A673 (cell line): ENCODE measurements at regions not wholly inside any gene's neighbourhood (a gene's known extent, or its start where the extent isn't known, plus 50 kb on each side); places are given as distances from the start of the nearest gene placed in this dataset.

ENCODE experiments used
- BruUV-seq: library from RNA; stranded (reverse); fragments of 400-500 nt; replicated peaks from 2 replicates; lab custom pipeline; 2021; lab: Mats Ljungman, UMichigan
- CTCF ChIA-PET: fragments of 300-600 bp; sonication (Branson Sonifier 250); formaldehyde crosslinking; loops from one replicate; lab custom pipeline; 2022; ENCODE audit warnings: antibody characterized with exemption; lab: Charles Lee
- POLR2A ChIA-PET: fragments of 300-600 bp; sonication (Branson Sonifier 250); formaldehyde crosslinking; loops from one replicate; lab custom pipeline; 2022; ENCODE audit warnings: antibody characterized with exemption; ENCODE audit not compliant: low non-redundant PET; lab: Charles Lee
- DNase-seq: peaks from one replicate; pipeline ENCODE4 v3.0.0-alpha.2; 2015; ENCODE audit warnings: low spot score
- H3K27ac ChIP-seq: fragments of 200-600 bp; sonication (generic); 2 replicates; pipeline ENCODE4 v1.5.1; 2016; ENCODE audit warnings: mixed run types, low read depth, mild to moderate bottlenecking, mixed read lengths, antibody characterized with exemption, low read length; ENCODE audit not compliant: poor library complexity, severe bottlenecking
- H3K27me3 ChIP-seq: fragments of 200-600 bp; sonication (generic); replicated peaks from 2 replicates; pipeline ENCODE4 v1.6.1; 2017; ENCODE audit warnings: mixed run types, low read depth, mild to moderate bottlenecking, mixed read lengths, antibody characterized with exemption, low read length; ENCODE audit not compliant: insufficient read depth, poor library complexity
- H3K36me3 ChIP-seq: fragments of 200-600 bp; sonication (generic); 2 replicates; pipeline ENCODE4 v1.6.1; 2016; ENCODE audit warnings: mixed run types, mild to moderate bottlenecking, mixed read lengths, antibody characterized with exemption, low read length; ENCODE audit not compliant: insufficient read depth, poor library complexity, severe bottlenecking
- H3K4me1 ChIP-seq: fragments of 200-600 bp; sonication (generic); 2 replicates; pipeline ENCODE4 v1.6.1; 2017; ENCODE audit warnings: mixed run types, mild to moderate bottlenecking, mixed read lengths, antibody characterized with exemption, low read length; ENCODE audit not compliant: insufficient read depth, poor library complexity, severe bottlenecking
- H3K4me3 ChIP-seq: fragments of 200-600 bp; sonication (generic); 2 replicates; pipeline ENCODE4 v1.5.1; 2016; ENCODE audit warnings: low read depth, mixed run types, mild to moderate bottlenecking, mixed read lengths, low read length; ENCODE audit not compliant: poor library complexity, severe bottlenecking
- H3K9me3 ChIP-seq: fragments of 200-600 bp; sonication (generic); 2 replicates; pipeline ENCODE4 v1.6.1; 2016; ENCODE audit warnings: mixed run types, low read depth, mild to moderate bottlenecking, mixed read lengths, antibody characterized with exemption, low read length; ENCODE audit not compliant: poor library complexity, severe bottlenecking
- EZH2 ChIP-seq: fragments of 200-600 bp; sonication (generic); IDR thresholded peaks from 2 replicates; pipeline ENCODE4 v1.6.1; 2017; ENCODE audit warnings: borderline replicate concordance, low read depth, mild to moderate bottlenecking, mixed read lengths, antibody characterized with exemption, low read length; ENCODE audit not compliant: poor library complexity, severe bottlenecking
- intact Hi-C: fragments of 100-400 bp; cut with micrococcal nuclease; formaldehyde crosslinking; loops from one replicate; pipeline ENCODE4 v1.10.0; 2022; ENCODE audit not compliant: unreplicated experiment
- TF ChIP-seq, protein P1 (sequence below): fragments of 300-800, 200-600 bp; sonication (generic); conservative IDR thresholded peaks from 2 replicates; pipeline ENCODE4 v1.5.1; 2017; ENCODE audit warnings: low read depth, mild to moderate bottlenecking, antibody characterized with exemption, low read length, moderate library complexity, mixed read lengths

DNA sequence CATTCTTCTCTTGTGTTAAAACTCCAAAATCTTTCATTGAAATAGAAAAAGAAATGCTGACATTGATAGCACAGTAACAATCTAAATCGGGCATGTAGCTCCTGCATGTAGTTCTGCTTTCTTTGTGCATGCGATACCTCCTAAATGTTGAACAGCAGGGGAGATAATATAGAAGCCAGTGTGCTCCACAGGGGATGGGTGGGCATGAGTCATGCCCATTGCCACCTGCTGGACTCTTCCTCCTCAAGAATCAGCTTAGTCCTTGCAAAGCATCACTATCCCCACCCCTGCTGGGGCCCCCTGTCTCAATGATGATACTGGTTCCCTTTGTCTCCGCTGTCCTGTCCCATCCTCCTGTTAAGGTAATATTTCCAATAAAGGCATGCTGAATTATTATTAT is 203.0 kb downstream of the RWDD3 start:
- no peak overlapping the region for H3K27ac ChIP-seq

DNA sequence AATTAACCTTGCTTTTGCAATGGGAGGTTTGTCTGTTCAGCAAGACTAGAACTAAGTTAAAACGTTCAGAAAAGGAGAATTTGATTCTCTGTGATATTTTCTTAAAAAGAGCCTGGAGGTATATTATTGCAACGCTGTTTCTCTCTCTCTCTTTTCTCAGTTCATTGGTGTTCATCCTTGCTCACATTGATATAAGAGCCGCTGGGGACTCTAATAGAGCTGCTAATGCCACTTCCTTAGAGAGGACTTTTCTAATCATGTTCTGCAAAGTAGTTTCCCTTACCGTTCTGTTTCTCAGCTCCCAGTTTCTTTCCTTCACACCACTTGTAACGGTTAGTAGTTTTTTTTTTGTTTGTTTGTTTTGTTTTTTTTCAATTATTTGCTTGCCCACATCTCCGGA is 203.8 kb downstream of the RWDD3 start:
- Histone ChIP-seq H3K27ac (no peak overlapping the region), H3K4me1 (no peaks in the 10 kb centered on the region), H3K4me3 (no peak overlapping the region), H3K36me3 (no peaks in the 10 kb centered on the region), H3K9me3 (no peaks in the 10 kb centered on the region), H3K27me3 (peaks cover 41% of the 10 kb centered on the region)
- ChIA-PET CTCF (no interaction called here), POLR2A (no interaction called here)
- intact Hi-C loops: no loop called here
- no TSS peak for BruUV-seq
- TF ChIP-seq, protein P1, sequence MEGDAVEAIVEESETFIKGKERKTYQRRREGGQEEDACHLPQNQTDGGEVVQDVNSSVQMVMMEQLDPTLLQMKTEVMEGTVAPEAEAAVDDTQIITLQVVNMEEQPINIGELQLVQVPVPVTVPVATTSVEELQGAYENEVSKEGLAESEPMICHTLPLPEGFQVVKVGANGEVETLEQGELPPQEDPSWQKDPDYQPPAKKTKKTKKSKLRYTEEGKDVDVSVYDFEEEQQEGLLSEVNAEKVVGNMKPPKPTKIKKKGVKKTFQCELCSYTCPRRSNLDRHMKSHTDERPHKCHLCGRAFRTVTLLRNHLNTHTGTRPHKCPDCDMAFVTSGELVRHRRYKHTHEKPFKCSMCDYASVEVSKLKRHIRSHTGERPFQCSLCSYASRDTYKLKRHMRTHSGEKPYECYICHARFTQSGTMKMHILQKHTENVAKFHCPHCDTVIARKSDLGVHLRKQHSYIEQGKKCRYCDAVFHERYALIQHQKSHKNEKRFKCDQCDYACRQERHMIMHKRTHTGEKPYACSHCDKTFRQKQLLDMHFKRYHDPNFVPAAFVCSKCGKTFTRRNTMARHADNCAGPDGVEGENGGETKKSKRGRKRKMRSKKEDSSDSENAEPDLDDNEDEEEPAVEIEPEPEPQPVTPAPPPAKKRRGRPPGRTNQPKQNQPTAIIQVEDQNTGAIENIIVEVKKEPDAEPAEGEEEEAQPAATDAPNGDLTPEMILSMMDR: no peak
- no peak for DNase-seq

More for the DNA sequence above, 203.0 kb downstream of the RWDD3 start:
- CTCF ChIA-PET: no interaction called here
- TF ChIP-seq, protein P1: no peak
- no peak for TF ChIP-seq EZH2
- POLR2A ChIA-PET: no interaction called here
- Histone ChIP-seq H3K4me1 (no peaks in the 10 kb centered on the region), H3K27me3 (peaks cover 44% of the 10 kb centered on the region), H3K9me3 (no peaks in the 10 kb centered on the region), H3K4me3 (no peak overlapping the region), H3K36me3 (no peaks in the 10 kb centered on the region)
- BruUV-seq: no TSS peak
- peak; percentile 44 for DNase-seq
- intact Hi-C loops: no loop called here

DNA sequence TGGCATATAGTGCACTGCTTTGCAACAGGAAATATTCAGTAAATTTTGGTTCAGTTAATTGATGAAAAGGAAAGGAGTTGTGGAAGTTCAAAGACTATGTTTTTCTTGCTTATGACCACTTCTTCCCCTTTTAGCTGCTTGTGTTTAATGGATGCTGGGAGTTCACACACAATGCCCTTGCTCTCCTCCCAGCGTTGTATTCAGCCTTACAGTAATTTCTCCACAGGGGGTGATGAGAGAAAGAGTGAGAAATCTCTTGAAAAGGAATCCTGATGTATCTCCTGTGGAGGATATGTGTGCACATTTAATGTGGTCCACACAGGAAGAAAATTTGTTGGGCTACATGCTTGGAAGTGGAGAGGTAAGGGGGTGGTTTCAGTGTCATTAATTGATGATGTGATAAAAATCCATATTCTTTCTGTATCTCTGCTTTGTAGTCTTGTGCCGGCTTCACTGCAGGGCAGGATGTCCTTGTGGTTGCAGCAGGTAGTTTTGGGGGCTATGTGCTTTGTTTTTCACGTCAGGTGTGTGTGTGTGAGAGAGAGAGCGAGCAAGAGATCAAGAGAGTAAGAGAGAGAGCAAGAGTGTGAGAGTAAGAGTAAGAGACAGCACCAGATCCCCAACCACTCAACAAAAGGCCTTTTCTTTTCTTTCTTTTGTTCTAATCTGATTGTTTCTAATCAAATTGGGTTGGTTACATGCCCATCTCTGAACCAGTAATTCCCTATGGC is 204.4 kb downstream of the RWDD3 start:
- Histone ChIP-seq H3K9me3 (no peaks in the 10 kb centered on the region), H3K27ac (no peak overlapping the region), H3K36me3 (no peaks in the 10 kb centered on the region), H3K27me3 (peaks cover 35% of the 10 kb centered on the region), H3K4me1 (no peaks in the 10 kb centered on the region), H3K4me3 (no peak overlapping the region)
- DNase-seq: peak; percentile 11
- POLR2A ChIA-PET: no interaction called here
- intact Hi-C loops: no loop called here
- BruUV-seq: no TSS peak
- CTCF ChIA-PET: no interaction called here
- TF ChIP-seq, protein P1: no peak
- no peak for TF ChIP-seq EZH2
